SKM-1 treated with dmso at 0.1 percent for 144 hours (cell line): ENCODE measurements at regions not wholly inside any gene's neighbourhood (a gene's known extent, or its start where the extent isn't known, plus 50 kb on each side); places are given as distances from the start of the nearest gene placed in this dataset.

Experiments used
- DNase-seq: peaks from one replicate; lab custom pipeline; 2025; ENCODE audit not compliant: unreplicated experiment; lab: John Stamatoyannopoulos, UW

DNA sequence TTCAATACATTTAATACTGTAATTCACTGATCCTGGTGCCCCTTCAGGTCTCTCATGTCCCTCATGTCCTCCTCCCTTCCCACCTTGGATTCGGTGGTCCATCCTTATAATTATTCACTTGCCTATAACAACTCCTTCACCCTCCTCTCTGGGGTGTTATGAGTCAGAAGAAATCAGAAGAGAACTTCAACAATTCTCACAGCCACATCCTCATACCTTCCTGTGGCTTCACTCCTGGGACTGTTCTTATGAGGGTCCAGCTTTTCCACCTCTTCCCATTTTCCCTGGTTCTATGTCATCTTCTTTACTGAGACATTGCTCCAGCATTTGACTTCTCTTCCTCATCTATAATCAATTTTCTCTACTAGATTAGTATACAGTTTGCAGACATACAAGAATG lies 406.1 kb downstream of the NR2F1-AS1 start:
- DNase-seq, result no peak

GRCh38 chr5:93165559-93165958 lies 415.5 kb downstream of the NR2F1-AS1 start:
- DNase-seq, result no peak

GRCh38 chr5:93164690-93165089 lies 416.3 kb downstream of the NR2F1-AS1 start:
- no peak for DNase-seq

DNA sequence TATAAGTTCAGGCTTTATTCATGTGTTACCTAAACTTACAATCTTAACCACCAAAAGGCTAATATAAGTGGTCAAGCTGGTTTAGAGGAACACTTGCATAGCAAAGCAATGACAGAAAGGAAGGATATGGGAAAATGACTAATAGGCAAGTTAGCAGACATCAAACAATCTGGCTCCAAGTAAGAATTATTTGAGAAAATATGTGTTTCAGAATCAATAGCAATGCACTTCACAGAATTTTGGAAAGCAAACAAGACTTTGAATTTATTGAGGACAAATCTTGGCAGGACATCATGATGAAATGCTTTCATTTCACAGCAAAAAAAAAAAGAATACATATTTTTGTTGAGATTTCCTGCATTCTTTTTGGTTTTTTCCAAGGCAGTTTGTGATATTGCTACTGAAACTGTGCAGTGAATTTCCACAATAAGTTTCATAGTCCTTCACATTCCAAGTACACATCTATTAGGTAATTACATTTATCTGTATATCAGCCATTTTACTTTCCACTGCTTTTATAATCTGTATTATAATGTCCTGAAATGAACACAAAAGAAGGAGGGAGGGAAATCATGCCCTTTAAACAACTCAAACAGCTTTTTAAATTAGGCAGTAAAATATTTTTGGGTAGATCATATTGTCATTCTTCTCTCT lies 417.9 kb downstream of the NR2F1-AS1 start:
- DNase-seq, result no peak

GRCh38 chr5:93161661-93162654 lies 419.1 kb downstream of the NR2F1-AS1 start:
- no peak for DNase-seq

DNA sequence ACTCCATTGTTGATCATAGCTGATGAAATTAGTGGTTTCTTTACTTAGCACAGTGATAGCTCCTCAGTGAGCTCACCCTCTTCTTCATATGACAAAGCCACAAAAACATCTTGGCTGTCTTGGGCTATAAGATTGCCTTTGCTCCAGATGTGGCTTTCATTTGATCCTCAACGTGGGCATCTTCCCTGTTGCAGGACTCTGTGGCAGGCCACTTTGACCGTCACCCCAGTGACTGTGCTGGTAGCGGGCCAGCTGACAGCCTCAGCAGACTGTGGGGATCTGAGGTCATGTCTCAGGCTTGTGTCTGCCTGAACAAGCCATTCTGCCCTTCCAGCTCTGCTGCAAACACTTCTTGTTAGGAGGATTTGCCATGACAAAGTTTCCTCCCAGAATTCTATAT lies 422.2 kb downstream of the NR2F1-AS1 start:
- no peak for DNase-seq

GRCh38 chr5:93156566-93156965 lies 424.5 kb downstream of the NR2F1-AS1 start:
- DNase-seq, result no peak

DNA sequence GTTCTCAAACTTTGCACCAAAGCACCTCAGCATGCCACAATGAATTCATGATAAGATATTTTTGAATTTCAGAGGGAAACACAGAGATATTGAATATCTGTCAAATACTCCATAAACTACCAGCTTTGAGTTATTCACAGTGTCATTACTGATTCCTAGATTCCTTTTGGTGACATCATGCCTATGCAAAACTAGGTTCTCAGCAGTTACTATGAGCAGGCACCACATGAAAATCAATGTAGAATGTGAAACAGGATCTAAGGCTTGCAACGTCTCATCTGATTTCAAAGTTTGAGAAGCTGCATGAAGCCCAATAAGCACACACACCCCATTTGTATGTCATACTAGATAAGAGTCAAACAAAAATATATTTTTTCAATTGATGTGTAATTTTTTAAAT lies 426.5 kb downstream of the NR2F1-AS1 start:
- DNase-seq, result no peak

- DNase-seq, result no peak
Observed at GRCh38 chr5:93153461-93153860, 427.6 kb downstream of the NR2F1-AS1 start.

- DNase-seq, result no peak
Observed at GRCh38 chr5:93151896-93152295, 429.1 kb downstream of the NR2F1-AS1 start.

GRCh38 chr5:93151121-93151520 lies 429.9 kb downstream of the NR2F1-AS1 start:
- no peak for DNase-seq

GRCh38 chr5:93150311-93151012 lies 430.6 kb downstream of the NR2F1-AS1 start:
- DNase-seq, result no peak

- DNase-seq, result no peak
Observed at GRCh38 chr5:93145767-93146166, 435.3 kb downstream of the NR2F1-AS1 start.

DNA sequence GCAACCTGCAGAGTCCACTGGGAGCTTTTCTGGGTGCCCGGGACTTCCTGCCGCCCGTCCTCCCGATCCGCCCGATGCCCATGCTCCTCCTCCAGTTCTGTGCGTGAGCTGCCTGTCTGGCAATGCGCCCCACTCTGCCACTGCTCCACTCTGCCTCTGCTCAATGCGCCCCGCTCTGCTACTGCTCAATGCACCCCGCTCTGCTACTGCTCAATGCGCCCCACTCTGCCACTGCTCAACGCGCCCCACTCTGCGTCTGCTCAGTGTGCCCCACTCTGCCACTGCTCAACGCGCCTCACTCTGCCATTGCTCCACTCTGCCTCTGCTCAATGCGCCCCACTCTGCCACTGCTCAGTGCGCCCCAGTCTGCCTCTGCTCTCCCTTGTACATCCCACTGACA lies 436.0 kb downstream of the NR2F1-AS1 start:
- no peak for DNase-seq

GRCh38 chr5:93141969-93142368 lies 439.1 kb downstream of the NR2F1-AS1 start:
- no peak for DNase-seq

GRCh38 chr5:93130624-93131490 lies 450.2 kb downstream of the NR2F1-AS1 start:
- no peak for DNase-seq

GRCh38 chr5:93126634-93127033 lies 454.4 kb downstream of the NR2F1-AS1 start:
- no peak for DNase-seq

DNA sequence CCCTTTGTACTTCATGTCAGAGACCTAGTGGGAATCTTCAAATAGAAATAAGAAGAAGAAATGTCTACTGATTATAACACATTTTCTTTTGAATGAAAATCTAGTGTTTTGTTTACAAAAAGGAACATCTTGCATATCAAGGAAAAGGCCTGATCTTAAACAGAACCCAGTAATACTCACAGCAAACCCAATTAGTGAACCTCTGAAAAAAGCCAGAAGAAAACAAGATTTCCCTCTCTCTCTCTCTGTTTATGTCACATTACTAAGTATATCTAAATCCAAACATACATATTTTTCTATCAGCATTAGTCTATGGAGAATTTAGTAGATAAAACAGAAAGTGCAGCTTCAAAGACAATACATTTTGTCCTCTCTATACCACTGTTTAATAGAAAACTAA lies 457.9 kb downstream of the NR2F1-AS1 start:
- no peak for DNase-seq

DNA sequence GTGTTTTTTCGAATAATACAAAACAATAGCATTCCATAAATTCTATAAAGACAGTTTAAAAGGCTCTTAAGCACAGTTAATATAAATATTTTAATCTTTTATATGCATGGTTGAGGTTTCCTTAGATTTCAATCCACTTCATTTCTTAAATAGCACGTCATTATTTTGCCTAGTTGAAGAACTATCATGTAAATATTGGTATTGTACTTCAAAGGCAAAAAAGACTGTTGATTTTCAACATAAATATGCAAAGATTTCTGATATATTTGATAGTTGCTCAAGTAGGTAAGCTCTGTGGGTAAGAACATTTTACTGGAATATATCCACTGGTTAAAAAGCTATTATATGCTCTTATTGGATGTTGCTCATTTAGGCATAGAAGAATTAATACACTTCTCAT lies 458.6 kb downstream of the NR2F1-AS1 start:
- no peak for DNase-seq

GRCh38 chr5:93120771-93121170 lies 460.2 kb downstream of the NR2F1-AS1 start:
- DNase-seq, result no peak

GRCh38 chr5:93120051-93120450 lies 461.0 kb downstream of the NR2F1-AS1 start:
- no peak for DNase-seq
